ENCODE measurements at regions not wholly inside any gene's neighbourhood (a gene's known extent, or its start where the extent isn't known, plus 50 kb on each side); places are given as distances from the start of the nearest gene placed in this dataset.

GRCh38 chr7:46652317-46652716, 731.2 kb upstream of the IGFBP3 start:
- BruUV-seq (replicated peaks), result no TSS peak
- Histone ChIP-seq H2AFZ (ENCODE audit: low read length) (no peak overlapping the region), H3K9me2 (ENCODE audit: insufficient read depth, low read length) (no peaks in the 10 kb centered on the region), H4K20me1 (ENCODE audit: insufficient read depth, low read length) (no peaks in the 10 kb centered on the region), H3K27ac (ENCODE audit: low read depth, low read length, poor library complexity, severe bottlenecking) (no peak overlapping the region), H3K4me3 (ENCODE audit: low read depth, low read length, poor library complexity, severe bottlenecking) (no peak overlapping the region), H3K79me2 (ENCODE audit: insufficient read depth, low read depth, low read length) (no peaks in the 10 kb centered on the region), H3K4me1 (ENCODE audit: insufficient read depth, low read length, poor library complexity, severe bottlenecking) (no peaks in the 10 kb centered on the region), H3K4me2 (ENCODE audit: low read length) (no peak overlapping the region), H3K36me3 (ENCODE audit: insufficient read depth, low read length) (no peaks in the 10 kb centered on the region), H3K9me3 (ENCODE audit: low read length) (no peaks in the 10 kb centered on the region)
- TF ChIP-seq, protein P1, sequence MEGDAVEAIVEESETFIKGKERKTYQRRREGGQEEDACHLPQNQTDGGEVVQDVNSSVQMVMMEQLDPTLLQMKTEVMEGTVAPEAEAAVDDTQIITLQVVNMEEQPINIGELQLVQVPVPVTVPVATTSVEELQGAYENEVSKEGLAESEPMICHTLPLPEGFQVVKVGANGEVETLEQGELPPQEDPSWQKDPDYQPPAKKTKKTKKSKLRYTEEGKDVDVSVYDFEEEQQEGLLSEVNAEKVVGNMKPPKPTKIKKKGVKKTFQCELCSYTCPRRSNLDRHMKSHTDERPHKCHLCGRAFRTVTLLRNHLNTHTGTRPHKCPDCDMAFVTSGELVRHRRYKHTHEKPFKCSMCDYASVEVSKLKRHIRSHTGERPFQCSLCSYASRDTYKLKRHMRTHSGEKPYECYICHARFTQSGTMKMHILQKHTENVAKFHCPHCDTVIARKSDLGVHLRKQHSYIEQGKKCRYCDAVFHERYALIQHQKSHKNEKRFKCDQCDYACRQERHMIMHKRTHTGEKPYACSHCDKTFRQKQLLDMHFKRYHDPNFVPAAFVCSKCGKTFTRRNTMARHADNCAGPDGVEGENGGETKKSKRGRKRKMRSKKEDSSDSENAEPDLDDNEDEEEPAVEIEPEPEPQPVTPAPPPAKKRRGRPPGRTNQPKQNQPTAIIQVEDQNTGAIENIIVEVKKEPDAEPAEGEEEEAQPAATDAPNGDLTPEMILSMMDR (conservative IDR thresholded peaks at IDR 0.05; ENCODE audit: low read length), result no peak
- no peak for TF ChIP-seq EZH2phosphoT487 (IDR thresholded peaks at IDR 0.05; ENCODE audit: borderline replicate concordance, low read depth, low read length)
- intact Hi-C loops (cut with micrococcal nuclease; ENCODE audit: unreplicated experiment), result no loop called here
- CTCF ChIA-PET (ENCODE audit: unreplicated experiment), result no interaction called here
- POLR2A ChIA-PET, result interaction anchor here (0.7 kb wide), 1 partner anchor 35 kb away, joined by 3 read pairs; no protein-coding TSS in a partner anchor
- DNase-seq (ENCODE audit: low spot score), result no peak

DNA sequence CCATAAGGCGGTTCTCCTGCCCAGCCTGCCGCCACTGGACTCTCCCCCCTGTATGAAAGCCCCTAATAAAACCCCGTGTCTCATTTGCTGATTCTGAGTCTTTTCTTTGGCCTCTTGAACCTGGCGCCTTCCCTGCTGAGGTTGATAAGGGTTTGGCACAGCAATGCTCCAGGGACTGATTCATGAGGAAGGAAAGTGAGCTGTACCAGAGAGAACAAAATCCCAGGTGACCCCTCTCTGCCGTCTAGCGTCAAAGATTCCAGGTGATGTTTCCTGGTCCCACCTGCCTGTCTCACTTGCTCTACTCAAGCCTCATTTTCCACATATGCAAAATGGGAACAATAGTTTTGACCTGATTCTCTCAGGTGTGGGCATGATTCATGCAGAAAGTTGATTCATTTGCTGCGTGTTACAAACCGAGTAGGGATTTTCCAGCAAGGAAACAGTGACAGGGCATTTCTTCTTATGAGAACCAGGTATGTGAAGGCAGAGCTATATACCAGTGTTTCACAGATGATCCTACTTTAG, 730.6 kb upstream of the IGFBP3 start:
- Histone ChIP-seq H3K4me3 (ENCODE audit: low read depth, low read length, poor library complexity, severe bottlenecking) (no peak overlapping the region), H3K79me2 (ENCODE audit: insufficient read depth, low read depth, low read length) (no peaks in the 10 kb centered on the region), H3K27ac (ENCODE audit: low read depth, low read length, poor library complexity, severe bottlenecking) (no peak overlapping the region), H3K9me2 (ENCODE audit: insufficient read depth, low read length) (no peaks in the 10 kb centered on the region), H4K20me1 (ENCODE audit: insufficient read depth, low read length) (no peaks in the 10 kb centered on the region), H3K4me1 (ENCODE audit: insufficient read depth, low read length, poor library complexity, severe bottlenecking) (no peaks in the 10 kb centered on the region), H3K4me2 (ENCODE audit: low read length) (no peak overlapping the region), H2AFZ (ENCODE audit: low read length) (no peak overlapping the region), H3K9me3 (ENCODE audit: low read length) (no peaks in the 10 kb centered on the region), H3K36me3 (ENCODE audit: insufficient read depth, low read length) (no peaks in the 10 kb centered on the region)
- TF ChIP-seq EZH2phosphoT487 (IDR thresholded peaks at IDR 0.05; ENCODE audit: borderline replicate concordance, low read depth, low read length), result no peak
- TF ChIP-seq, protein P1 (conservative IDR thresholded peaks at IDR 0.05; ENCODE audit: low read length), result no peak
- CTCF ChIA-PET (ENCODE audit: unreplicated experiment), result no interaction called here
- intact Hi-C loops (cut with micrococcal nuclease; ENCODE audit: unreplicated experiment), result no loop called here
- no TSS peak for BruUV-seq (replicated peaks)
- DNase-seq (ENCODE audit: low spot score), result no peak
- POLR2A ChIA-PET, result no interaction called here

DNA sequence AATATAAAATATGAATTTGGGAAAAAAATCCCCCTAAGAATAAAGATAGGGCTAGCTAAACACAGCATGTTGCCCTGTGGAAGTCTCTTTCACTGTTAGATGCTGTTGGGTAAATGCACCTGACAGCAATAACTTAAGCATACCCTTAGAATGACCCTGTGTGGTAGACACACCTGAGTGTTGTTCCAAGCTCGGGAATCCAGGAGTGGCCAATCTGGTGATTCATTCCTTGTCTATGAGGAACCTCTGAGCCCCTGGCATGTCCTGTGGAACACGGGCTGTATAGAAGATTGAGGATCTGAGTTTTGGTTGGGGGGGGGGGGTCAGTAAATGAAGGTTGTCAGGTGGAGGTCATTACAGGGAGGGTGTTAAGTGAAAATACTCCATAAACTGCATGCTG, 730.0 kb upstream of the IGFBP3 start:
- H3K4me2 ChIP-seq (ENCODE audit: low read length), result no peak overlapping the region
- POLR2A ChIA-PET, result no interaction called here

More for the DNA sequence above, 730.0 kb upstream of the IGFBP3 start:
- CTCF ChIA-PET (ENCODE audit: unreplicated experiment), result no interaction called here
- H3K36me3 ChIP-seq (ENCODE audit: insufficient read depth, low read length), result no peaks in the 10 kb centered on the region
- H3K4me3 ChIP-seq (ENCODE audit: low read depth, low read length, poor library complexity, severe bottlenecking), result no peak overlapping the region
- TF ChIP-seq EZH2phosphoT487 (IDR thresholded peaks at IDR 0.05; ENCODE audit: borderline replicate concordance, low read depth, low read length), result no peak
- TF ChIP-seq, protein P1 (conservative IDR thresholded peaks at IDR 0.05; ENCODE audit: low read length), result no peak
- H4K20me1 ChIP-seq (ENCODE audit: insufficient read depth, low read length), result no peaks in the 10 kb centered on the region
- H3K27ac ChIP-seq (ENCODE audit: low read depth, low read length, poor library complexity, severe bottlenecking), result no peak overlapping the region
- intact Hi-C loops (cut with micrococcal nuclease; ENCODE audit: unreplicated experiment), result no loop called here
- no peaks in the 10 kb centered on the region for H3K4me1 ChIP-seq (ENCODE audit: insufficient read depth, low read length, poor library complexity, severe bottlenecking)
- DNase-seq (ENCODE audit: low spot score), result no peak
- H2AFZ ChIP-seq (ENCODE audit: low read length), result no peak overlapping the region
- BruUV-seq (replicated peaks), result no TSS peak
- H3K9me3 ChIP-seq (ENCODE audit: low read length), result no peaks in the 10 kb centered on the region
- no peaks in the 10 kb centered on the region for H3K79me2 ChIP-seq (ENCODE audit: insufficient read depth, low read depth, low read length)
- H3K9me2 ChIP-seq (ENCODE audit: insufficient read depth, low read length), result no peaks in the 10 kb centered on the region
